Loucy (cell line): ENCODE measurements at regions not wholly inside any gene's neighbourhood (a gene's known extent, or its start where the extent isn't known, plus 50 kb on each side); places are given as distances from the start of the nearest gene placed in this dataset.

Source experiments
- H2AFZ ChIP-seq: fragments of 200-600 bp; sonication (generic); 2 replicates; pipeline ENCODE4 v1.6.0; 2016; ENCODE audit warnings: antibody characterized with exemption, mild to moderate bottlenecking, low read length, moderate library complexity
- H3F3A ChIP-seq: fragments of 200-600 bp; 2 replicates; pipeline ENCODE4 v1.6.0; 2016; ENCODE audit warnings: antibody characterized with exemption, low read depth, mild to moderate bottlenecking
- H3K27me3 ChIP-seq: fragments of 200-600 bp; sonication (generic); 2 replicates; pipeline ENCODE4 v1.6.1; 2014; ENCODE audit warnings: low read length, mild to moderate bottlenecking; ENCODE audit not compliant: insufficient read depth, poor library complexity, severe bottlenecking
- H3K36me3 ChIP-seq: fragments of 200-600 bp; sonication (generic); 2 replicates; pipeline ENCODE4 v1.6.1; 2016; ENCODE audit warnings: low read length; ENCODE audit not compliant: insufficient read depth
- H3K4me1 ChIP-seq: fragments of 200-600 bp; sonication (generic); 2 replicates; pipeline ENCODE4 v1.5.1; 2014; ENCODE audit warnings: low read length, mild to moderate bottlenecking; ENCODE audit not compliant: insufficient read depth, poor library complexity, severe bottlenecking
- H3K4me2 ChIP-seq: fragments of 200-600 bp; sonication (generic); 2 replicates; pipeline ENCODE4 v1.6.0; 2014; ENCODE audit warnings: antibody characterized with exemption, low read length, low read depth, mild to moderate bottlenecking; ENCODE audit not compliant: poor library complexity, severe bottlenecking
- H3K4me3 ChIP-seq: fragments of 200-600 bp; sonication (generic); 2 replicates; pipeline ENCODE4 v1.5.1; 2014; ENCODE audit warnings: low read length, mild to moderate bottlenecking, mixed read lengths; ENCODE audit not compliant: poor library complexity, severe bottlenecking
- H3K79me2 ChIP-seq: fragments of 200-600 bp; sonication (generic); 2 replicates; pipeline ENCODE4 v1.6.1; 2014; ENCODE audit warnings: low read length; ENCODE audit not compliant: insufficient read depth
- H3K9ac ChIP-seq: fragments of 200-600 bp; sonication (generic); 2 replicates; pipeline ENCODE4 v1.6.0; 2014; ENCODE audit warnings: mild to moderate bottlenecking, low read depth, low read length, moderate library complexity; ENCODE audit not compliant: poor library complexity, severe bottlenecking
- H3K9me2 ChIP-seq: fragments of 200-600 bp; sonication (generic); replicated peaks from 2 replicates; pipeline ENCODE4 v1.6.1; 2016; ENCODE audit warnings: low read depth, low read length, mixed read lengths
- H3K9me3 ChIP-seq: fragments of 200-600 bp; sonication (generic); 2 replicates; pipeline ENCODE4 v1.6.1; 2014; ENCODE audit warnings: mild to moderate bottlenecking, antibody characterized with exemption, low read length, low read depth; ENCODE audit not compliant: insufficient read depth
- H4K20me1 ChIP-seq: fragments of 200-600 bp; sonication (generic); 2 replicates; pipeline ENCODE4 v1.6.0; 2014; ENCODE audit warnings: antibody characterized with exemption, low read length, mild to moderate bottlenecking; ENCODE audit not compliant: insufficient read depth, poor library complexity, severe bottlenecking
- EZH2phosphoT487 ChIP-seq: fragments of 200-600 bp; IDR thresholded peaks from 2 replicates; pipeline ENCODE4 v1.6.1; 2018; ENCODE audit warnings: antibody characterized with exemption, mild to moderate bottlenecking, moderate library complexity, borderline replicate concordance
- TF ChIP-seq, protein P1 (sequence below): fragments of 200-600 bp; sonication (generic); conservative IDR thresholded peaks from 2 replicates; pipeline ENCODE4 v1.5.1; 2014; ENCODE audit warnings: mild to moderate bottlenecking, antibody characterized with exemption, low read length

- H2AFZ ChIP-seq: no peak overlapping the region
- no peaks in the 10 kb centered on the region for H3K27me3 ChIP-seq
- peaks cover 7% of the 10 kb centered on the region for H3K4me1 ChIP-seq
- no peaks in the 10 kb centered on the region for H3K9me2 ChIP-seq
- no peak overlapping the region for H3K4me2 ChIP-seq
- H3K4me3 ChIP-seq: no peak overlapping the region
- TF ChIP-seq, protein P1, sequence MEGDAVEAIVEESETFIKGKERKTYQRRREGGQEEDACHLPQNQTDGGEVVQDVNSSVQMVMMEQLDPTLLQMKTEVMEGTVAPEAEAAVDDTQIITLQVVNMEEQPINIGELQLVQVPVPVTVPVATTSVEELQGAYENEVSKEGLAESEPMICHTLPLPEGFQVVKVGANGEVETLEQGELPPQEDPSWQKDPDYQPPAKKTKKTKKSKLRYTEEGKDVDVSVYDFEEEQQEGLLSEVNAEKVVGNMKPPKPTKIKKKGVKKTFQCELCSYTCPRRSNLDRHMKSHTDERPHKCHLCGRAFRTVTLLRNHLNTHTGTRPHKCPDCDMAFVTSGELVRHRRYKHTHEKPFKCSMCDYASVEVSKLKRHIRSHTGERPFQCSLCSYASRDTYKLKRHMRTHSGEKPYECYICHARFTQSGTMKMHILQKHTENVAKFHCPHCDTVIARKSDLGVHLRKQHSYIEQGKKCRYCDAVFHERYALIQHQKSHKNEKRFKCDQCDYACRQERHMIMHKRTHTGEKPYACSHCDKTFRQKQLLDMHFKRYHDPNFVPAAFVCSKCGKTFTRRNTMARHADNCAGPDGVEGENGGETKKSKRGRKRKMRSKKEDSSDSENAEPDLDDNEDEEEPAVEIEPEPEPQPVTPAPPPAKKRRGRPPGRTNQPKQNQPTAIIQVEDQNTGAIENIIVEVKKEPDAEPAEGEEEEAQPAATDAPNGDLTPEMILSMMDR: no peak
- TF ChIP-seq EZH2phosphoT487: no peak
- H3K9me3 ChIP-seq: no peaks in the 10 kb centered on the region
- H3K79me2 ChIP-seq: no peaks in the 10 kb centered on the region
- no peak overlapping the region for H3K9ac ChIP-seq
- H4K20me1 ChIP-seq: no peaks in the 10 kb centered on the region
- H3K36me3 ChIP-seq: no peaks in the 10 kb centered on the region
- no peaks in the 10 kb centered on the region for H3F3A ChIP-seq
Observed at GRCh38 chr2:175401956-175402469, 220.5 kb upstream of the ATP5MC3 start.

DNA sequence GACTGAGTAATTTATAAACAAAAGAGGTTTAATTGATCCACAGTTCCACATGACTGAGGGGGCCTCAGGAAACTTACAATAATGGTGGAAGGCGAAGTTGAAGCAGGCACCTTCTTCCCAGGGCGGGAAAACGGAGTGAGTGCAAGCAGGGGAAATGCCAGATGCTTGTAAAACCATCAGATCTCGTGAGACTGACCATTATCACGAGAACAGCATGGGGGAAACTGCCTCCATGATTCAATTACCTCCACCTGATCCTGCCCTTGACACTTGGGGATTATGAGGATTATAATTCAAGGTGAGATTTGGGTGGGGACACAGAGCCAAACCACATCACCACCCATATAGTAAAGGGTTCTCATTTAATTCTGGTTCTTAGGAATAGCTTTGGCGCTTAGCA lies 219.5 kb upstream of the ATP5MC3 start:
- H2AFZ ChIP-seq: no peak overlapping the region
- no peaks in the 10 kb centered on the region for H3K79me2 ChIP-seq
- no peaks in the 10 kb centered on the region for H3K9me2 ChIP-seq
- no peaks in the 10 kb centered on the region for H3F3A ChIP-seq
- TF ChIP-seq EZH2phosphoT487: no peak
- TF ChIP-seq, protein P1: no peak
- H3K4me3 ChIP-seq: no peak overlapping the region
- no peaks in the 10 kb centered on the region for H3K27me3 ChIP-seq
- no peaks in the 10 kb centered on the region for H3K36me3 ChIP-seq
- no peaks in the 10 kb centered on the region for H4K20me1 ChIP-seq
- H3K4me2 ChIP-seq: no peak overlapping the region
- no peak overlapping the region for H3K9ac ChIP-seq
- peaks cover 7% of the 10 kb centered on the region for H3K4me1 ChIP-seq
- no peaks in the 10 kb centered on the region for H3K9me3 ChIP-seq

- H3K79me2 ChIP-seq: no peaks in the 10 kb centered on the region
- H4K20me1 ChIP-seq: no peaks in the 10 kb centered on the region
- H3K9me2 ChIP-seq: no peaks in the 10 kb centered on the region
- H3K9ac ChIP-seq: no peak overlapping the region
- no peak overlapping the region for H3K4me2 ChIP-seq
- H2AFZ ChIP-seq: no peak overlapping the region
- H3F3A ChIP-seq: no peaks in the 10 kb centered on the region
- H3K4me1 ChIP-seq: peaks cover under 1% of the 10 kb centered on the region
- no peak for TF ChIP-seq EZH2phosphoT487
- TF ChIP-seq, protein P1: no peak
- H3K4me3 ChIP-seq: no peak overlapping the region
- no peaks in the 10 kb centered on the region for H3K36me3 ChIP-seq
- no peaks in the 10 kb centered on the region for H3K9me3 ChIP-seq
- no peaks in the 10 kb centered on the region for H3K27me3 ChIP-seq
Observed at GRCh38 chr2:175399326-175399725, 217.8 kb upstream of the ATP5MC3 start.
